HepG2 (cell line): ENCODE measurements at regions not wholly inside any gene's neighbourhood (a gene's known extent, or its start where the extent isn't known, plus 50 kb on each side); places are given as distances from the start of the nearest gene placed in this dataset.

Experiments used
- GTF3A ChIP-seq: sonication (generic); formaldehyde crosslinking; conservative IDR thresholded peaks from 2 replicates; pipeline ENCODE4 v1.4.0; 2020; ENCODE audit warnings: mild to moderate bottlenecking, missing genetic modification reagents
- TOPORS ChIP-seq: sonication (generic); formaldehyde crosslinking; IDR thresholded peaks from 2 replicates; pipeline ENCODE4 v1.8.0; 2023; ENCODE audit warnings: mild to moderate bottlenecking, missing genetic modification reagents

DNA sequence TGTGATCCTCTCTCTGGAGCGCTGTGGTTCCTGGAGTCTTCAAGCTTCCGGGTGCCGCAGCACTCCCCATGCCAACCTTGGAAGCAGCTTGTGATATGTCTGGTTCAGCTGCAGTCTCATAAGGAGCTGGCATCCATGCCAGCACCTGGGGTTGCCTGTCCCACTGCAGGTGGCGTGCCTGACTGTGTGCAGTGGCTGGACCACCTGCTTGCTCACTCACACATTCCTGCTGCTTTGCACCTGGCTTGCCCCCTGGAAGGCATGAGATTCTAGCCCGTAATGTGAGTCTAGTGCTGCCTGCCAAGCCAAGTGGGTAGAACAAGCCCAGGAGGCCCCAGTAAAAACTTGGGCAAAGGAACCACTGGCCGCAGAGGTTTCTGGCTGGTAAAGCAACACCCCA, 687.2 kb upstream of the AADAT start:
- TF ChIP-seq GTF3A (no peak), TOPORS (CRISPR knock-in tag) (no peak)
